ENCODE measurements at regions not wholly inside any gene's neighbourhood (a gene's known extent, or its start where the extent isn't known, plus 50 kb on each side); places are given as distances from the start of the nearest gene placed in this dataset.

GRCh38 chr2:8628179-8628865, 53.5 kb upstream of the ID2 start:
- DNase-seq = no peak

GRCh38 chr2:8628866-8629209, 53.0 kb upstream of the ID2 start:
- no peak for DNase-seq

- DNase-seq = no peak
These were observed 52.5 kb upstream of the ID2 start for GRCh38 chr2:8629402-8629801.

- no peak for DNase-seq
These were observed 51.0 kb upstream of the ID2 start for GRCh38 chr2:8630676-8631464.

GRCh38 chr2:8631465-8632005, 50.3 kb upstream of the ID2 start:
- no peak for DNase-seq

Measured in CD4-positive, alpha-beta T cell treated with Interferon gamma for 1 hour (primary cell).